C4-2B (cell line): ENCODE measurements at regions not wholly inside any gene's neighbourhood (a gene's known extent, or its start where the extent isn't known, plus 50 kb on each side); places are given as distances from the start of the nearest gene placed in this dataset.
A peak's percentile ranks its signal among the peaks of the same experiment; 100 is the strongest.

Experiments
- H3K27ac ChIP-seq: fragments of 450-650 bp; 2 replicates; pipeline ENCODE4 v1.5.1; 2017
- CTCF ChIP-seq: fragments of 450-650 bp; conservative IDR thresholded peaks from 2 replicates; pipeline ENCODE4 v1.5.1; 2017; ENCODE audit warnings: mild to moderate bottlenecking
- ZFX ChIP-seq: fragments of 450-650 bp; IDR thresholded peaks from 2 replicates; pipeline ENCODE4 v1.6.1; 2017

GRCh38 chr6:22024973-22025467, 271.8 kb downstream of the PRL start:
- TF ChIP-seq CTCF: no peak
- TF ChIP-seq ZFX: no peak

GRCh38 chr6:22025468-22026163, 271.2 kb downstream of the PRL start:
- no peak overlapping the region for H3K27ac ChIP-seq
- TF ChIP-seq CTCF (no peak), ZFX (no peak)

More at GRCh38 chr6:22024973-22025467, 271.8 kb downstream of the PRL start:
- no peak overlapping the region for H3K27ac ChIP-seq

- TF ChIP-seq CTCF (no peak), ZFX (no peak)
- no peak overlapping the region for H3K27ac ChIP-seq
These were observed 270.6 kb downstream of the PRL start for GRCh38 chr6:22026164-22026678.

- H3K27ac ChIP-seq: no peak overlapping the region
- no peak for TF ChIP-seq CTCF
- no peak for TF ChIP-seq ZFX
These were observed 269.7 kb downstream of the PRL start for GRCh38 chr6:22027040-22027725.

GRCh38 chr6:22028403-22029090, 268.3 kb downstream of the PRL start:
- no peak overlapping the region for H3K27ac ChIP-seq
- TF ChIP-seq ZFX (no peak), CTCF (no peak)

- no peak for TF ChIP-seq ZFX
- H3K27ac ChIP-seq: no peak overlapping the region
These were observed 267.7 kb downstream of the PRL start for GRCh38 chr6:22029171-22029570.

GRCh38 chr6:22030730-22031619, 265.9 kb downstream of the PRL start:
- TF ChIP-seq ZFX: no peak
- no peak for TF ChIP-seq CTCF
- H3K27ac ChIP-seq: peak overlapping the region; percentile 67; the same call in 1 of the 2 replicates
